ENCODE measurements at regions not wholly inside any gene's neighbourhood (a gene's known extent, or its start where the extent isn't known, plus 50 kb on each side); places are given as distances from the start of the nearest gene placed in this dataset.

GRCh38 chr2:238696331-238696730 lies 151.6 kb upstream of the TWIST2 start:
- TF ChIP-seq CTCF (IDR thresholded peaks at IDR 0.05): no peak
- no peak for TF ChIP-seq RFX5 (IDR thresholded peaks at IDR 0.05)
- TF ChIP-seq JUNB (IDR thresholded peaks at IDR 0.05): no peak
- no peak for TF ChIP-seq JUN (IDR thresholded peaks at IDR 0.05)
- no peak for TF ChIP-seq FOXS1 (CRISPR knock-in tag; IDR thresholded peaks at IDR 0.05)
- TF ChIP-seq REST (IDR thresholded peaks at IDR 0.05): no peak
- TF ChIP-seq MAX (IDR thresholded peaks at IDR 0.05): no peak

Measured in A549 (cell line).